IMR-90 (cell line): ENCODE measurements at regions not wholly inside any gene's neighbourhood (a gene's known extent, or its start where the extent isn't known, plus 50 kb on each side); places are given as distances from the start of the nearest gene placed in this dataset.
A peak's percentile ranks its signal among the peaks of the same experiment; 100 is the strongest.

Experiments used
- ATAC-seq: fragments of 200-7000 bp; cut with Tn5 transposase; 2 replicates; pipeline ENCODE4 v1.9.1; 2020; ENCODE audit warnings: low read depth, mild to moderate bottlenecking, moderate library complexity
- BruUV-seq: library from RNA; stranded (reverse); fragments of 400-500 nt; replicated peaks from 2 replicates; lab custom pipeline; 2021; lab: Mats Ljungman, UMichigan
- CTCF ChIA-PET: fragments of 300-600 bp; formaldehyde crosslinking; extraction: SDS; loops from one replicate; lab custom pipeline; 2021; ENCODE audit warnings: antibody characterized with exemption; lab: Yijun Ruan, JAX
- POLR2A ChIA-PET: fragments of 300-600 bp; sonication (Branson Sonifier 250); formaldehyde crosslinking; loops from one replicate; lab custom pipeline; 2022; ENCODE audit warnings: antibody characterized with exemption; ENCODE audit not compliant: unreplicated experiment; lab: Charles Lee
- DNase-seq: peaks from one replicate; pipeline ENCODE4 v3.0.0; 2013
- H2AFZ ChIP-seq: replicated peaks from 2 replicates; pipeline ENCODE3; 2013; ENCODE audit warnings: low read length, mild to moderate bottlenecking; ENCODE audit not compliant: poor library complexity
- H2AK5ac ChIP-seq: 2 replicates; pipeline ENCODE4 v1.6.1; 2013; ENCODE audit warnings: low read depth, low read length, inconsistent platforms
- H2AK9ac ChIP-seq: replicated peaks from 2 replicates; pipeline ENCODE3; 2013; ENCODE audit warnings: mild to moderate bottlenecking, low read depth, low read length, moderate library complexity; ENCODE audit not compliant: poor library complexity
- H2BK120ac ChIP-seq: 2 replicates; pipeline ENCODE4 v1.6.1; 2013; ENCODE audit warnings: low read depth, low read length, inconsistent platforms
- H2BK15ac ChIP-seq: 3 replicates; pipeline ENCODE4 v1.6.1; 2013; ENCODE audit warnings: low read depth, low read length, inconsistent platforms
- H2BK20ac ChIP-seq: 2 replicates; pipeline ENCODE4 v1.6.1; 2013; ENCODE audit warnings: low read depth, mild to moderate bottlenecking, inconsistent platforms, low read length, moderate library complexity
- H2BK5ac ChIP-seq: 2 replicates; pipeline ENCODE4 v1.6.1; 2013; ENCODE audit warnings: mild to moderate bottlenecking, low read depth, low read length, inconsistent platforms; ENCODE audit not compliant: poor library complexity, severe bottlenecking
- H3K14ac ChIP-seq: replicated peaks from 2 replicates; pipeline ENCODE4 v1.6.1; 2013; ENCODE audit warnings: low read depth, low read length, inconsistent platforms
- H3K18ac ChIP-seq: 2 replicates; pipeline ENCODE4 v1.6.1; 2013; ENCODE audit warnings: low read depth, low read length, control low read depth
- H3K23ac ChIP-seq: 2 replicates; pipeline ENCODE4 v1.6.1; 2013; ENCODE audit warnings: low read depth, low read length, inconsistent platforms
- H3K27ac ChIP-seq: 2 replicates; pipeline ENCODE4 v1.5.1; 2013; ENCODE audit warnings: mild to moderate bottlenecking, control low read depth, low read length; ENCODE audit not compliant: insufficient read depth
- H3K27me3 ChIP-seq: 2 replicates; pipeline ENCODE4 v1.6.1; 2013; ENCODE audit warnings: low read length; ENCODE audit not compliant: control insufficient read depth, insufficient read depth
- H3K36me3 ChIP-seq: 2 replicates; pipeline ENCODE4 v1.6.1; 2013; ENCODE audit warnings: low read length, mixed read lengths; ENCODE audit not compliant: control insufficient read depth, insufficient read depth
- H3K4ac ChIP-seq: 2 replicates; pipeline ENCODE4 v1.6.1; 2013; ENCODE audit warnings: low read depth, low read length, inconsistent platforms
- H3K4me1 ChIP-seq: 2 replicates; pipeline ENCODE4 v1.6.1; 2013; ENCODE audit warnings: low read length, mixed read lengths; ENCODE audit not compliant: control insufficient read depth, insufficient read depth
- H3K4me2 ChIP-seq: 2 replicates; pipeline ENCODE4 v1.6.1; 2013; ENCODE audit warnings: low read depth, mild to moderate bottlenecking, control low read depth, low read length, moderate library complexity
- H3K4me3 ChIP-seq: 2 replicates; pipeline ENCODE4 v1.5.1; 2013; ENCODE audit warnings: low read depth, mild to moderate bottlenecking, control low read depth, low read length, moderate library complexity; ENCODE audit not compliant: insufficient read depth
- H3K56ac ChIP-seq: 2 replicates; pipeline ENCODE4 v1.6.1; 2013; ENCODE audit warnings: low read length, inconsistent platforms; ENCODE audit not compliant: insufficient read depth; ENCODE audit errors: extremely low read depth
- H3K79me1 ChIP-seq, 2 experiments: 2 replicates each; pipeline ENCODE4 v1.6.1; 2013; ENCODE audit warnings: low read length in 2 of 2, inconsistent platforms in 1 of 2, low read depth in 1 of 2
- H3K9ac ChIP-seq: 2 replicates; pipeline ENCODE4 v1.6.1; 2013; ENCODE audit warnings: low read depth, low read length, control low read depth
- H3K9me1 ChIP-seq: 2 replicates; pipeline ENCODE4 v1.6.1; 2013; ENCODE audit warnings: low read length, inconsistent platforms; ENCODE audit not compliant: insufficient read depth
- H3K9me3 ChIP-seq: 2 replicates; pipeline ENCODE4 v1.6.1; 2013; ENCODE audit warnings: low read length; ENCODE audit not compliant: control insufficient read depth, insufficient read depth
- H4K20me1 ChIP-seq: 2 replicates; pipeline ENCODE4 v1.6.1; 2013; ENCODE audit warnings: low read length, inconsistent platforms; ENCODE audit not compliant: insufficient read depth
- H4K5ac ChIP-seq: 2 replicates; pipeline ENCODE4 v1.6.1; 2013; ENCODE audit warnings: mild to moderate bottlenecking, low read depth, low read length, control low read depth
- H4K8ac ChIP-seq, 2 experiments: 2 replicates each; pipeline ENCODE4 v1.6.1; 2013; ENCODE audit warnings: low read depth in 2 of 2, low read length in 2 of 2, control low read depth in 1 of 2, inconsistent platforms in 1 of 2
- H4K91ac ChIP-seq: 2 replicates; pipeline ENCODE4 v1.6.1; 2013; ENCODE audit warnings: low read depth, low read length, inconsistent platforms; ENCODE audit not compliant: insufficient read depth
- CHD1 ChIP-seq: IDR thresholded peaks from 2 replicates; pipeline ENCODE4 v1.6.1; 2012; ENCODE audit warnings: low read depth, low read length, improper control_type of control experiment
- MAFK ChIP-seq: IDR thresholded peaks from 2 replicates; pipeline ENCODE4 v1.6.1; 2012; ENCODE audit warnings: low read depth, low read length, improper control_type of control experiment
- WGBS, 2 experiments: methylation state at CpG; one replicate each; pipeline versions ENCODE4 v1.1.5 to v1.1.7; 2013; ENCODE audit warnings: missing lambda C conversion rate in 2 of 2; ENCODE audit not compliant: insufficient read length in 1 of 2; ENCODE audit errors: extremely low coverage in 2 of 2; 5-methylcytosine and 5-hydroxymethylcytosine counted together
- dilution Hi-C: fragments of 300-500 bp; cut with HindIII; formaldehyde crosslinking; loops from one replicate; pipeline ENCODE4 v1.14.3; 2018; ENCODE audit warnings: low sequenced_read_pairs; ENCODE audit not compliant: unreplicated experiment
- in situ Hi-C: fragments of 300-500 bp; cut with MboI; formaldehyde crosslinking; loops from 3 replicates; pipeline ENCODE4 v1.14.3; 2019; ENCODE audit warnings: low sequenced_read_pairs, inconsistent platforms, mixed read lengths
- intact Hi-C: fragments of 100-400 bp; cut with micrococcal nuclease; formaldehyde crosslinking; loops from 2 replicates; pipeline ENCODE4 v1.10.0; 2022

DNA sequence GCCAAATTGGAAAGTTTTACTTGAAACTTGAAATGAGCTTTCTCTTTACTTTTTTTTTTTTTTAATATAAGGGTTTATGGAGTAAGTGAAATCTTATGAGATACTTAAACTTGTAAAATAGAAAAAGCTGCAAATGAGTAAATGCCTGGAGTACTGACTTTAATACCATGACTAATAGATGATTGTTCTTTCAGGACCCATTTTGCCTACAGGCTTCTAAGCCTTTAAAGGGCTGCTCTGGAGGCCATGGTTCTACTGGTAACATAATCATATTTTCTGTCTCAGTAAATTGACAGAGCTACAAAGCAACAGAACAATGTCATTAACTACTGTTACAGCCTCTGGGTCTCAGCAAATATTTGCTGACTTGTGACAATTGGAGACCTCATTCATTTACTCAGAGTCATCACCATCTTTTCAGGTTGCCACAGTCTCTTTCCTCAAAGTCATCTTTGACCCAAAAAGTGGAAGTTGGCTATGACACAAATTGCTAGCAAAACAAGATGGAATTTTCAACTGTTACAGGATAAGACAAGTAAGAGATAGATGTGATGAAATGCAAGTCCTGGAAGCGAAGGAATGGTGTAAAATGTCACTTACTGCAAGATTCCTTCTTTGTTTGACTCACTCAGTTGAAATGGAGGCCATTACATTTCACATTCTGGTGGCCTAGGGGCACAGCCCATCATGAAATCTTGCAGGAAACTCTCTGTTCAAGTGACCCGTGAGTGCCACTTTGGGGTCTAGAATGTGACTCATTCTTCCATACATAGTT lies 132.7 kb downstream of the BTC start:
- Histone ChIP-seq H3K9me1 (peaks cover 5% of the 10 kb centered on the region), H2AK9ac (peak overlapping the region; percentile 68), H4K91ac (peak overlapping the region; percentile 69), H3K23ac (peak overlapping the region; percentile 72), H3K4ac (peak overlapping the region; percentile 64), H4K8ac (peak overlapping the region; percentile 4 to 37), H3K18ac (peak overlapping the region; percentile 82; the same call in 1 of the 2 replicates), H3K9me3 (no peaks in the 10 kb centered on the region), H2AK5ac (0 out of 2 replicates have a peak overlapping the region, but pooled peaks have one; percentile 12), H4K5ac (peak overlapping the region; percentile 81; the same call in 1 of the 2 replicates), H3K4me1 (peaks cover 9% of the 10 kb centered on the region), H3K56ac (no peak overlapping the region; the same call in 1 of the 2 replicates), H3K4me2 (no peak overlapping the region), H4K20me1 (no peaks in the 10 kb centered on the region), H2BK20ac (peak overlapping the region; percentile 94), H3K36me3 (no peaks in the 10 kb centered on the region), H3K79me1 (no peaks in the 10 kb centered on the region), H3K27ac (no peak overlapping the region; the same call in 1 of the 2 replicates), H2BK15ac (peak overlapping the region; percentile 93; the same call in 1 of the 3 replicates), H3K27me3 (no peaks in the 10 kb centered on the region), H2AFZ (no peak overlapping the region), H3K4me3 (no peak overlapping the region), H2BK5ac (peak overlapping the region; percentile 79), H3K14ac (peak overlapping the region; percentile 83), H2BK120ac (peak overlapping the region; percentile 86), H3K9ac (no peak overlapping the region)
- peak; percentile 35 for DNase-seq
- ChIA-PET POLR2A (no interaction called here), CTCF (interaction anchor here (0.6 to 1.5 kb wide), 5 partner anchors 10 to 344 kb away, joined by 3 to 5 read pairs (median 4); no protein-coding TSS in a partner anchor)
- dilution Hi-C loops, result no loop called here
- no peak for ATAC-seq
- WGBS, 2 experiments, result no CpG with 5 or more reads among the region's 2 CpGs
- TF ChIP-seq CHD1 (no peak), MAFK (peak; percentile 67; the same call in 1 of the 2 replicates)
- no TSS peak for BruUV-seq
- in situ Hi-C loops, result loop anchor here (10.0 kb wide), 1 partner anchor 487 kb away; no protein-coding TSS in a partner anchor
- intact Hi-C loops, result no loop called here
